ENCODE measurements at regions not wholly inside any gene's neighbourhood (a gene's known extent, or its start where the extent isn't known, plus 50 kb on each side); places are given as distances from the start of the nearest gene placed in this dataset.

- H4K91ac ChIP-seq (ENCODE audit: low read depth, low read length, poor library complexity) = no peak overlapping the region
- WGBS, 2 donors (ENCODE audit: extremely low coverage in 2 of 2, insufficient read length in 2 of 2, insufficient replicate concordance in 1 of 2) = no CpG with 5 or more reads among the region's 4 CpGs
- H2BK120ac ChIP-seq (ENCODE audit: low read depth, low read length) = no peak overlapping the region
- H3K27ac ChIP-seq (replicated peaks; ENCODE audit: low read length) = no peak overlapping the region
- no peak overlapping the region for H2AK5ac ChIP-seq (ENCODE audit: low read depth, low read length)
- H3K23ac ChIP-seq (ENCODE audit: low read depth, low read length, poor library complexity) = no peak overlapping the region
- no peak overlapping the region for H3K4ac ChIP-seq (ENCODE audit: low read length)
- no peaks in the 10 kb centered on the region for H3K27me3 ChIP-seq (ENCODE audit: control insufficient read depth in 3 of 3, insufficient read depth in 3 of 3, low read depth in 1 of 3, low read length in 3 of 3)
- no peak overlapping the region for H2AFZ ChIP-seq (ENCODE audit: low read length)
- H2BK15ac ChIP-seq (ENCODE audit: low read length) = no peak overlapping the region
- H3K4me2 ChIP-seq (ENCODE audit: insufficient read depth, low read length, poor library complexity, severe bottlenecking) = no peak overlapping the region
- no peaks in the 10 kb centered on the region for H3K36me3 ChIP-seq (replicated peaks in 1 of 2; ENCODE audit: control insufficient read depth in 2 of 2, insufficient read depth in 2 of 2, low read length in 2 of 2)
- H3K18ac ChIP-seq (ENCODE audit: low read length) = no peak overlapping the region
- H3K4me1 ChIP-seq (ENCODE audit: control insufficient read depth in 2 of 2, insufficient read depth in 1 of 2, low read depth in 1 of 2, low read length in 2 of 2) = no peaks in the 10 kb centered on the region
- DNase-seq (ENCODE audit: low spot score) = no peak
- no peak overlapping the region for H3K9ac ChIP-seq (ENCODE audit: low read depth, low read length, poor library complexity)
- no peak overlapping the region for H3K4me3 ChIP-seq (ENCODE audit: low read length in 2 of 2)
- no peak overlapping the region for H3K14ac ChIP-seq (ENCODE audit: low read length)
- no peak overlapping the region for H4K8ac ChIP-seq (ENCODE audit: low read depth, low read length)
- no peaks in the 10 kb centered on the region for H3K79me1 ChIP-seq (ENCODE audit: low read depth, low read length)
- H3K9me3 ChIP-seq (replicated peaks in 1 of 2; ENCODE audit: control insufficient read depth in 2 of 2, insufficient read depth in 1 of 2, low read depth in 1 of 2, low read length in 2 of 2) = no peaks in the 10 kb centered on the region
- no peak overlapping the region for H2BK12ac ChIP-seq (ENCODE audit: low read length)
- H2BK5ac ChIP-seq (ENCODE audit: low read length) = no peak overlapping the region
These were observed 698.5 kb downstream of the NR4A2 start for GRCh38 chr2:155633887-155634570.

- Histone ChIP-seq H3K4me1 (ENCODE audit: control insufficient read depth in 2 of 2, insufficient read depth in 1 of 2, low read depth in 1 of 2, low read length in 2 of 2) (no peaks in the 10 kb centered on the region), H3K4me2 (ENCODE audit: insufficient read depth, low read length, poor library complexity, severe bottlenecking) (no peak overlapping the region), H2AK5ac (ENCODE audit: low read depth, low read length) (no peak overlapping the region), H3K4me3 (ENCODE audit: low read length in 2 of 2) (no peak overlapping the region), H2BK120ac (ENCODE audit: low read depth, low read length) (no peak overlapping the region), H3K9me3 (replicated peaks in 1 of 2; ENCODE audit: control insufficient read depth in 2 of 2, insufficient read depth in 1 of 2, low read depth in 1 of 2, low read length in 2 of 2) (no peaks in the 10 kb centered on the region), H2BK15ac (ENCODE audit: low read length) (no peak overlapping the region), H2AFZ (ENCODE audit: low read length) (no peak overlapping the region), H3K23ac (ENCODE audit: low read depth, low read length, poor library complexity) (no peak overlapping the region), H4K8ac (ENCODE audit: low read depth, low read length) (no peak overlapping the region), H3K18ac (ENCODE audit: low read length) (no peak overlapping the region), H3K9ac (ENCODE audit: low read depth, low read length, poor library complexity) (no peak overlapping the region), H3K79me1 (ENCODE audit: low read depth, low read length) (no peaks in the 10 kb centered on the region), H3K14ac (ENCODE audit: low read length) (no peak overlapping the region), H2BK12ac (ENCODE audit: low read length) (no peak overlapping the region), H3K36me3 (replicated peaks in 1 of 2; ENCODE audit: control insufficient read depth in 2 of 2, insufficient read depth in 2 of 2, low read length in 2 of 2) (no peaks in the 10 kb centered on the region), H3K27me3 (ENCODE audit: control insufficient read depth in 3 of 3, insufficient read depth in 3 of 3, low read depth in 1 of 3, low read length in 3 of 3) (no peaks in the 10 kb centered on the region), H4K91ac (ENCODE audit: low read depth, low read length, poor library complexity) (no peak overlapping the region), H3K27ac (replicated peaks; ENCODE audit: low read length) (no peak overlapping the region), H3K4ac (ENCODE audit: low read length) (no peak overlapping the region), H2BK5ac (ENCODE audit: low read length) (no peak overlapping the region)
- no CpG with 5 or more reads among the region's 4 CpGs for WGBS, 2 donors (ENCODE audit: extremely low coverage in 2 of 2, insufficient read length in 2 of 2, insufficient replicate concordance in 1 of 2)
- DNase-seq (ENCODE audit: low spot score) = no peak
These were observed 699.3 kb downstream of the NR4A2 start for GRCh38 chr2:155633060-155633839.

GRCh38 chr2:155630760-155631159 is 701.8 kb downstream of the NR4A2 start:
- H2AK5ac ChIP-seq (ENCODE audit: low read depth, low read length) = no peak overlapping the region
- H3K14ac ChIP-seq (ENCODE audit: low read length) = no peak overlapping the region
- no peaks in the 10 kb centered on the region for H3K36me3 ChIP-seq (replicated peaks in 1 of 2; ENCODE audit: control insufficient read depth in 2 of 2, insufficient read depth in 2 of 2, low read length in 2 of 2)
- H2BK120ac ChIP-seq (ENCODE audit: low read depth, low read length) = no peak overlapping the region
- no peak overlapping the region for H3K18ac ChIP-seq (ENCODE audit: low read length)
- no peak overlapping the region for H3K23ac ChIP-seq (ENCODE audit: low read depth, low read length, poor library complexity)
- no peaks in the 10 kb centered on the region for H3K4me1 ChIP-seq (ENCODE audit: control insufficient read depth in 2 of 2, insufficient read depth in 1 of 2, low read depth in 1 of 2, low read length in 2 of 2)
- H2BK5ac ChIP-seq (ENCODE audit: low read length) = no peak overlapping the region
- H3K4me3 ChIP-seq (ENCODE audit: low read length in 2 of 2) = no peak overlapping the region
- H3K9me3 ChIP-seq (replicated peaks in 1 of 2; ENCODE audit: control insufficient read depth in 2 of 2, insufficient read depth in 1 of 2, low read depth in 1 of 2, low read length in 2 of 2) = no peaks in the 10 kb centered on the region
- no peak for DNase-seq (ENCODE audit: low spot score)
- no peak overlapping the region for H3K4ac ChIP-seq (ENCODE audit: low read length)
- H2BK12ac ChIP-seq (ENCODE audit: low read length) = no peak overlapping the region
- no peak overlapping the region for H2AFZ ChIP-seq (ENCODE audit: low read length)
- H3K4me2 ChIP-seq (ENCODE audit: insufficient read depth, low read length, poor library complexity, severe bottlenecking) = no peak overlapping the region
- no CpG with 5 or more reads among the region's 5 CpGs for WGBS, 2 donors (ENCODE audit: extremely low coverage in 2 of 2, insufficient read length in 2 of 2, insufficient replicate concordance in 1 of 2)
- H3K9ac ChIP-seq (ENCODE audit: low read depth, low read length, poor library complexity) = no peak overlapping the region
- no peak overlapping the region for H4K8ac ChIP-seq (ENCODE audit: low read depth, low read length)
- no peak overlapping the region for H4K91ac ChIP-seq (ENCODE audit: low read depth, low read length, poor library complexity)
- H2BK15ac ChIP-seq (ENCODE audit: low read length) = no peak overlapping the region
- no peaks in the 10 kb centered on the region for H3K79me1 ChIP-seq (ENCODE audit: low read depth, low read length)
- no peak overlapping the region for H3K27ac ChIP-seq (replicated peaks; ENCODE audit: low read length)
- no peaks in the 10 kb centered on the region for H3K27me3 ChIP-seq (ENCODE audit: control insufficient read depth in 3 of 3, insufficient read depth in 3 of 3, low read depth in 1 of 3, low read length in 3 of 3)

GRCh38 chr2:155622443-155622842 is 710.1 kb downstream of the NR4A2 start:
- Histone ChIP-seq H3K9ac (ENCODE audit: low read depth, low read length, poor library complexity) (no peak overlapping the region), H3K4ac (ENCODE audit: low read length) (no peak overlapping the region), H2AK5ac (ENCODE audit: low read depth, low read length) (no peak overlapping the region), H3K23ac (ENCODE audit: low read depth, low read length, poor library complexity) (no peak overlapping the region), H4K91ac (ENCODE audit: low read depth, low read length, poor library complexity) (no peak overlapping the region), H4K8ac (ENCODE audit: low read depth, low read length) (no peak overlapping the region), H2AFZ (ENCODE audit: low read length) (no peak overlapping the region), H2BK120ac (ENCODE audit: low read depth, low read length) (no peak overlapping the region), H2BK5ac (ENCODE audit: low read length) (no peak overlapping the region), H3K36me3 (replicated peaks in 1 of 2; ENCODE audit: control insufficient read depth in 2 of 2, insufficient read depth in 2 of 2, low read length in 2 of 2) (no peaks in the 10 kb centered on the region), H2BK12ac (ENCODE audit: low read length) (no peak overlapping the region), H3K4me1 (ENCODE audit: control insufficient read depth in 2 of 2, insufficient read depth in 1 of 2, low read depth in 1 of 2, low read length in 2 of 2) (no peaks in the 10 kb centered on the region), H3K14ac (ENCODE audit: low read length) (no peak overlapping the region), H3K4me2 (ENCODE audit: insufficient read depth, low read length, poor library complexity, severe bottlenecking) (no peak overlapping the region), H3K4me3 (ENCODE audit: low read length in 2 of 2) (no peak overlapping the region), H3K9me3 (replicated peaks in 1 of 2; ENCODE audit: control insufficient read depth in 2 of 2, insufficient read depth in 1 of 2, low read depth in 1 of 2, low read length in 2 of 2) (no peaks in the 10 kb centered on the region), H3K18ac (ENCODE audit: low read length) (no peak overlapping the region), H2BK15ac (ENCODE audit: low read length) (no peak overlapping the region), H3K27me3 (ENCODE audit: control insufficient read depth in 3 of 3, insufficient read depth in 3 of 3, low read depth in 1 of 3, low read length in 3 of 3) (no peaks in the 10 kb centered on the region), H3K27ac (replicated peaks; ENCODE audit: low read length) (no peak overlapping the region), H3K79me1 (ENCODE audit: low read depth, low read length) (no peaks in the 10 kb centered on the region)
- DNase-seq (ENCODE audit: low spot score) = no peak
- no CpG with 5 or more reads among the region's 1 CpG for WGBS, 2 donors (ENCODE audit: extremely low coverage in 2 of 2, insufficient read length in 2 of 2, insufficient replicate concordance in 1 of 2)

Measured in neuronal stem cell (in vitro differentiated cells).